ENCODE measurements at regions not wholly inside any gene's neighbourhood (a gene's known extent, or its start where the extent isn't known, plus 50 kb on each side); places are given as distances from the start of the nearest gene placed in this dataset.

- no peak for DNase-seq (ENCODE audit: low read depth)
Measured at GRCh38 chr16:86040496-86040895, 141.5 kb downstream of the IRF8 start.

GRCh38 chr16:86041215-86041614 is 142.3 kb downstream of the IRF8 start:
- no peak for DNase-seq (ENCODE audit: low read depth)

- DNase-seq (ENCODE audit: low read depth) = no peak
Measured at GRCh38 chr16:86041807-86042206, 142.8 kb downstream of the IRF8 start.

- DNase-seq (ENCODE audit: low read depth) = no peak
Measured at GRCh38 chr16:86042393-86042792, 143.4 kb downstream of the IRF8 start.

GRCh38 chr16:86042996-86043725 is 144.2 kb downstream of the IRF8 start:
- no peak for DNase-seq (ENCODE audit: low read depth)

GRCh38 chr16:86044241-86044671 is 145.3 kb downstream of the IRF8 start:
- peak; percentile 30 for DNase-seq (ENCODE audit: low read depth)

GRCh38 chr16:86044881-86045590 is 146.1 kb downstream of the IRF8 start:
- DNase-seq (ENCODE audit: low read depth) = no peak

- no peak for DNase-seq (ENCODE audit: low read depth)
Measured at GRCh38 chr16:86045591-86045971, 146.6 kb downstream of the IRF8 start.

- no peak for DNase-seq (ENCODE audit: low read depth)
Measured at GRCh38 chr16:86046026-86046425, 147.1 kb downstream of the IRF8 start.

- DNase-seq (ENCODE audit: low read depth) = no peak
Measured at GRCh38 chr16:86046667-86047270, 147.8 kb downstream of the IRF8 start.

- peak; percentile 27 for DNase-seq (ENCODE audit: low read depth)
Measured at GRCh38 chr16:86048221-86048620, 149.3 kb downstream of the IRF8 start.

GRCh38 chr16:86048882-86049585 is 150.1 kb downstream of the IRF8 start:
- DNase-seq (ENCODE audit: low read depth) = no peak

GRCh38 chr16:86049641-86050040 is 150.7 kb downstream of the IRF8 start:
- DNase-seq (ENCODE audit: low read depth) = no peak

- DNase-seq (ENCODE audit: low read depth) = no peak
Measured at GRCh38 chr16:86050111-86050510, 151.1 kb downstream of the IRF8 start.

GRCh38 chr16:86050591-86051367 is 151.8 kb downstream of the IRF8 start:
- DNase-seq (ENCODE audit: low read depth) = no peak

GRCh38 chr16:86051368-86052114 is 152.6 kb downstream of the IRF8 start:
- no peak for DNase-seq (ENCODE audit: low read depth)

GRCh38 chr16:86052115-86052670 is 153.2 kb downstream of the IRF8 start:
- no peak for DNase-seq (ENCODE audit: low read depth)

- DNase-seq (ENCODE audit: low read depth) = no peak
Measured at GRCh38 chr16:86052926-86053325, 154.0 kb downstream of the IRF8 start.

GRCh38 chr16:86059253-86060171 is 160.6 kb downstream of the IRF8 start:
- no peak for DNase-seq (ENCODE audit: low read depth)
